A549 (cell line): ENCODE measurements at regions not wholly inside any gene's neighbourhood (a gene's known extent, or its start where the extent isn't known, plus 50 kb on each side); places are given as distances from the start of the nearest gene placed in this dataset.

ENCODE experiments used
- ATAC-seq, 2 experiments: fragments of 200-7000 bp in 1 of 2; fragments of >200 bp in 1 of 2; cut with Nextera tagmentation in 1 of 2; cut with Tn5 transposase in 1 of 2; 3 replicates each; pipeline versions ENCODE4 v1.8.0 to v1.9.1; 2018 to 2020; ENCODE audit warnings: mild to moderate bottlenecking in 1 of 2, moderate library complexity in 1 of 2
- CTCF ChIA-PET: fragments of 300-600 bp; sonication (Branson Sonifier 250); formaldehyde crosslinking; extraction: SDS; loops from one replicate; lab custom pipeline; 2021; ENCODE audit warnings: antibody characterized with exemption, inconsistent platforms; lab: Yijun Ruan, JAX
- POLR2A ChIA-PET: fragments of 350-600 bp; formaldehyde crosslinking; extraction: SDS; loops from one replicate; lab custom pipeline; 2021; ENCODE audit warnings: antibody characterized with exemption, inconsistent platforms; lab: Yijun Ruan, JAX
- DNase-seq, 2 experiments: peaks; one replicate each; pipeline versions ENCODE4 v3.0.0 to v3.0.0-alpha.2; 2011 to 2016; ENCODE audit warnings: low read depth in 1 of 2, low spot score in 1 of 2
- FAIRE-seq: peaks from 2 replicates; lab custom pipeline; 2011; peaks lifted over from hg19 to GRCh38; lab: Jason Lieb, UNC
- H3K27ac ChIP-seq, 2 experiments: fragments of >200 bp; sonication (Bioruptor Twin); formaldehyde crosslinking; 3 replicates each; pipeline ENCODE4 v1.5.1; 2016 to 2017
- H3K4me1 ChIP-seq: fragments of >200 bp; sonication (Bioruptor Twin); formaldehyde crosslinking; 3 replicates; pipeline ENCODE4 v1.6.1; 2016
- H3K4me2 ChIP-seq: fragments of >200 bp; sonication (Bioruptor Twin); formaldehyde crosslinking; 3 replicates; pipeline ENCODE4 v1.6.1; 2016
- H3K4me3 ChIP-seq: fragments of >200 bp; sonication (Bioruptor Twin); formaldehyde crosslinking; 3 replicates; pipeline ENCODE4 v1.5.1; 2016
- H3K9me3 ChIP-seq: fragments of >200 bp; sonication (Bioruptor Twin); formaldehyde crosslinking; 3 replicates; pipeline ENCODE4 v1.6.1; 2016
- ATOH8 ChIP-seq: fragments of 250-450 bp; sonication (Bioruptor Pico); IDR thresholded peaks from 2 replicates; pipeline ENCODE4 v1.5.0; 2020; ENCODE audit warnings: low read depth, mild to moderate bottlenecking, moderate library complexity
- CBX8 ChIP-seq: fragments of 200-600 bp; sonication (generic); IDR thresholded peaks from 2 replicates; pipeline ENCODE4 v1.6.1; 2016
- CTCF ChIP-seq: fragments of >200 bp; sonication (Bioruptor Twin); formaldehyde crosslinking; IDR thresholded peaks from 3 replicates; pipeline ENCODE4 v1.5.1; 2016
- E2F6 ChIP-seq: IDR thresholded peaks from 2 replicates; pipeline ENCODE4 v1.6.1; 2012; ENCODE audit warnings: low read depth, borderline replicate concordance
- EP300 ChIP-seq, 2 experiments: fragments of >200 bp; sonication (Bioruptor Twin); formaldehyde crosslinking; IDR thresholded peaks; 2 replicates in 1 of 2; 3 replicates in 1 of 2; pipeline ENCODE4 v1.6.1; 2016 to 2017
- ESRRA ChIP-seq: fragments of 150-350 bp; IDR thresholded peaks from 2 replicates; pipeline ENCODE4 v1.6.1; 2014; ENCODE audit warnings: mild to moderate bottlenecking, low read length, borderline replicate concordance
- HES2 ChIP-seq: fragments of >200 bp; sonication (Bioruptor Twin); formaldehyde crosslinking; IDR thresholded peaks from 2 replicates; pipeline ENCODE4 v1.6.1; 2016
- HOXB13 ChIP-seq: fragments of 250-450 bp; sonication (Bioruptor Pico); IDR thresholded peaks from 2 replicates; pipeline ENCODE4 v1.5.0; 2020; ENCODE audit warnings: low read depth, mild to moderate bottlenecking, moderate library complexity
- JUNB ChIP-seq: fragments of >200 bp; sonication (Bioruptor Twin); formaldehyde crosslinking; IDR thresholded peaks from 2 replicates; pipeline ENCODE4 v1.6.1; 2016
- KDM5A ChIP-seq: fragments of 200-600 bp; sonication (generic); IDR thresholded peaks from 2 replicates; pipeline ENCODE4 v1.6.1; 2016; ENCODE audit warnings: antibody characterized with exemption, mild to moderate bottlenecking
- MAFK ChIP-seq: fragments of 450-650 bp; IDR thresholded peaks from 2 replicates; pipeline ENCODE4 v1.6.1; 2014; ENCODE audit not compliant: partially characterized antibody
- POLR2A ChIP-seq: IDR thresholded peaks from 2 replicates; pipeline ENCODE4 v1.6.1; 2012; ENCODE audit warnings: mild to moderate bottlenecking, low read length
- POLR2AphosphoS2 ChIP-seq: conservative IDR thresholded peaks from 2 replicates; pipeline ENCODE4 v1.6.1; 2012; ENCODE audit warnings: low read length, improper control_type of control experiment, inconsistent platforms
- RCOR1 ChIP-seq: fragments of 150-350 bp; IDR thresholded peaks from 2 replicates; pipeline ENCODE4 v1.6.1; 2014; ENCODE audit warnings: antibody characterized with exemption, low read length, low read depth
- RFX5 ChIP-seq: fragments of 450-650 bp; IDR thresholded peaks from 2 replicates; pipeline ENCODE4 v1.7.1; 2014; ENCODE audit warnings: antibody characterized with exemption, mild to moderate bottlenecking, moderate library complexity
- RNF2 ChIP-seq: fragments of 200-600 bp; sonication (generic); IDR thresholded peaks from 2 replicates; pipeline ENCODE4 v1.6.1; 2016; ENCODE audit warnings: low read depth, mild to moderate bottlenecking, antibody characterized with exemption, moderate library complexity, borderline replicate concordance
- SMC3 ChIP-seq: fragments of >200 bp; sonication (Bioruptor Twin); formaldehyde crosslinking; IDR thresholded peaks from 3 replicates; pipeline ENCODE4 v1.6.1; 2018; ENCODE audit warnings: inconsistent platforms
- TFCP2L1 ChIP-seq: fragments of 250-450 bp; sonication (Bioruptor Pico); IDR thresholded peaks from 2 replicates; pipeline ENCODE4 v1.5.0; 2021; ENCODE audit warnings: mild to moderate bottlenecking
- ZSCAN20 ChIP-seq: fragments of 250-450 bp; sonication (Bioruptor Pico); IDR thresholded peaks from 2 replicates; pipeline ENCODE4 v1.8.0; 2022; ENCODE audit warnings: mild to moderate bottlenecking, moderate library complexity
- WGBS: methylation state at CpG from one replicate; pipeline ENCODE4 v1.1.6; 2017; ENCODE audit errors: missing lambda C conversion rate; 5-methylcytosine and 5-hydroxymethylcytosine counted together

- Histone ChIP-seq H3K27ac (no peak overlapping the region), H3K9me3 (no peaks in the 10 kb centered on the region), H3K4me2 (no peak overlapping the region), H3K4me3 (no peak overlapping the region), H3K4me1 (no peaks in the 10 kb centered on the region)
- ChIA-PET CTCF (no interaction called here), POLR2A (no interaction called here)
- WGBS = 16% methylated on average over 9 of the region's 9 CpGs
- no peak for ATAC-seq
- FAIRE-seq = no peak
- TF ChIP-seq RNF2 = no peak
- TF ChIP-seq TFCP2L1 (CRISPR knock-in tag) = no peak
- no peak for TF ChIP-seq HOXB13 (CRISPR knock-in tag)
- TF ChIP-seq POLR2AphosphoS2 = no peak
- no peak for TF ChIP-seq RCOR1
- no peak for TF ChIP-seq POLR2A
- TF ChIP-seq EP300 (IDR thresholded peaks at IDR 0.05) = no peak
- no peak for TF ChIP-seq ATOH8 (CRISPR knock-in tag)
- no peak for TF ChIP-seq KDM5A
- no peak for TF ChIP-seq E2F6
- DNase-seq = no peak
These were observed 436.8 kb upstream of the MYT1L start for GRCh38 chr2:2767837-2768236.

- no peak for DNase-seq
- POLR2A ChIA-PET = no interaction called here
- Histone ChIP-seq H3K4me1 (no peaks in the 10 kb centered on the region), H3K4me2 (no peak overlapping the region), H3K27ac (no peak overlapping the region), H3K9me3 (no peaks in the 10 kb centered on the region), H3K4me3 (no peak overlapping the region)
- no peak; a peak in 1 of 6 replicates for ATAC-seq
- CTCF ChIA-PET = no interaction called here
- 55% methylated on average over 21 of the region's 22 CpGs for WGBS
- no peak for FAIRE-seq
- no peak for TF ChIP-seq E2F6
- no peak for TF ChIP-seq RFX5
- TF ChIP-seq KDM5A = no peak
- TF ChIP-seq ESRRA = no peak
- TF ChIP-seq CTCF = no peak
- no peak for TF ChIP-seq POLR2A
- TF ChIP-seq JUNB = no peak
- no peak for TF ChIP-seq HES2
- TF ChIP-seq ATOH8 (CRISPR knock-in tag) = no peak
- no peak for TF ChIP-seq SMC3
- TF ChIP-seq CBX8 = no peak
- no peak for TF ChIP-seq ZSCAN20
- TF ChIP-seq MAFK = no peak
- TF ChIP-seq, all 56 proteins: peak for 0
These were observed 434.9 kb upstream of the MYT1L start for GRCh38 chr2:2765839-2766495.
